ENCODE measurements at regions not wholly inside any gene's neighbourhood (a gene's known extent, or its start where the extent isn't known, plus 50 kb on each side); places are given as distances from the start of the nearest gene placed in this dataset.

GRCh38 chr4:129346734-129347133 lies 250.8 kb downstream of the C4orf33 start:
- H3K9me2 ChIP-seq (ENCODE audit: insufficient read depth, low read length), result no peaks in the 10 kb centered on the region
- H3K4me2 ChIP-seq (ENCODE audit: low read length), result no peak overlapping the region
- TF ChIP-seq REST (IDR thresholded peaks at IDR 0.05; ENCODE audit: borderline replicate concordance) (no peak), MXI1 (conservative IDR thresholded peaks at IDR 0.05; ENCODE audit: poor library complexity, severe bottlenecking) (no peak), EP300 (conservative IDR thresholded peaks at IDR 0.05; ENCODE audit: poor library complexity, severe bottlenecking) (no peak), EZH2 (IDR thresholded peaks at IDR 0.05; ENCODE audit: borderline replicate concordance, insufficient read depth, low read length, poor library complexity, severe bottlenecking) (no peak), POLR2AphosphoS5 (IDR thresholded peaks at IDR 0.05) (no peak), SMC3 (conservative IDR thresholded peaks at IDR 0.05; ENCODE audit: poor library complexity) (no peak), CTCF (IDR thresholded peaks at IDR 0.05; ENCODE audit: poor library complexity, severe bottlenecking) (no peak), TAF1 (IDR thresholded peaks at IDR 0.05; ENCODE audit: low read depth) (no peak), RAD21 (conservative IDR thresholded peaks at IDR 0.05) (no peak)

GRCh38 chr4:129350834-129351721 lies 255.1 kb downstream of the C4orf33 start:
- Histone ChIP-seq H3K9ac (ENCODE audit: low read length) (peak overlapping the region; percentile 40), H2AFZ (ENCODE audit: low read depth, low read length) (peak overlapping the region; percentile 6), H3K4me3 (ENCODE audit: low read length) (no peak overlapping the region)

More at GRCh38 chr4:129346734-129347133, 250.8 kb downstream of the C4orf33 start:
- H4K20me1 ChIP-seq (ENCODE audit: insufficient read depth), result no peaks in the 10 kb centered on the region
- H2AFZ ChIP-seq (ENCODE audit: low read depth, low read length), result no peak overlapping the region
- H3K9ac ChIP-seq (ENCODE audit: low read length), result no peak overlapping the region
- no peaks in the 10 kb centered on the region for H3K9me3 ChIP-seq (ENCODE audit: low read length)
- no peaks in the 10 kb centered on the region for H3F3A ChIP-seq (ENCODE audit: insufficient read depth, low read length, poor library complexity, severe bottlenecking)
- no peak overlapping the region for H3K27ac ChIP-seq (ENCODE audit: low read length)
- H3K36me3 ChIP-seq (ENCODE audit: insufficient read depth, low read length), result no peaks in the 10 kb centered on the region
- H3K4me3 ChIP-seq (ENCODE audit: low read length), result no peak overlapping the region
- H3K79me2 ChIP-seq (replicated peaks; ENCODE audit: insufficient read depth, low read length), result no peaks in the 10 kb centered on the region
- H3K27me3 ChIP-seq (ENCODE audit: insufficient read depth, low read depth, low read length), result no peaks in the 10 kb centered on the region

More at GRCh38 chr4:129350834-129351721, 255.1 kb downstream of the C4orf33 start:
- TF ChIP-seq POLR2AphosphoS5 (IDR thresholded peaks at IDR 0.05) (peak; percentile 8), EZH2 (IDR thresholded peaks at IDR 0.05; ENCODE audit: borderline replicate concordance, insufficient read depth, low read length, poor library complexity, severe bottlenecking) (no peak)
- no peaks in the 10 kb centered on the region for H3K9me2 ChIP-seq (ENCODE audit: insufficient read depth, low read length)
- no peaks in the 10 kb centered on the region for H3K79me2 ChIP-seq (replicated peaks; ENCODE audit: insufficient read depth, low read length)
- no peaks in the 10 kb centered on the region for H3K27me3 ChIP-seq (ENCODE audit: insufficient read depth, low read depth, low read length)
- H3K9me3 ChIP-seq (ENCODE audit: low read length), result no peaks in the 10 kb centered on the region
- no peak overlapping the region for H3K4me2 ChIP-seq (ENCODE audit: low read length)
- no peaks in the 10 kb centered on the region for H4K20me1 ChIP-seq (ENCODE audit: insufficient read depth)
- H3F3A ChIP-seq (ENCODE audit: insufficient read depth, low read length, poor library complexity, severe bottlenecking), result no peaks in the 10 kb centered on the region
- peak overlapping the region; percentile 66 for H3K27ac ChIP-seq (ENCODE audit: low read length)
- H3K36me3 ChIP-seq (ENCODE audit: insufficient read depth, low read length), result no peaks in the 10 kb centered on the region

Measured in neural cell (in vitro differentiated cells).